GM18858 (cell line): ENCODE measurements at regions not wholly inside any gene's neighbourhood (a gene's known extent, or its start where the extent isn't known, plus 50 kb on each side); places are given as distances from the start of the nearest gene placed in this dataset.
"Not testable (repeated sequence)": the region's sequence is repeated elsewhere in the genome, so short reads cannot be mapped to it uniquely, and the experiment has no call there.

Experiments used
- ATAC-seq: cut with Tn5 transposase; IDR thresholded peaks from one replicate; pipeline ENCODE4 v1.9.1; 2021; ENCODE audit not compliant: unreplicated experiment

- no peak for ATAC-seq
Measured at GRCh38 chr3:8112587-8112986, 389.0 kb upstream of the LMCD1 start.

DNA sequence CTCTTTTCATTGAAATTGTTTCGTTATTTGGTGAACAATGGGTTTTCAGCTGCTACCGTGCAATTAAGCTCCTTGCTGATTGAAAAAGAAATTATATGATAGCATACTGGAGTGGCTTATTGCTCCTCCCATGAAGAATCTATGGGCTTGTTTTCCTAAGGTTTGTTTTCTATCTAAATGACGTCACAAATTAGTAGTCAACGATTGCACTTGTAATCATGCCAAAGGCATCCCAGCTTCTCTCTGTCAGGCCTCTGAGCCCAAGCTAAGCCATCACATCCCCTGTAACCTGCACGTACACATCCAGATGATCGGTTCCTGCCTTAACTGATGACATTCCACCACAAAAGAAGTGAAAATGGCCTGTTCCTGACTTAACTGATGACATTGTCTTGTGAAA lies 388.0 kb upstream of the LMCD1 start:
- no peak for ATAC-seq

DNA sequence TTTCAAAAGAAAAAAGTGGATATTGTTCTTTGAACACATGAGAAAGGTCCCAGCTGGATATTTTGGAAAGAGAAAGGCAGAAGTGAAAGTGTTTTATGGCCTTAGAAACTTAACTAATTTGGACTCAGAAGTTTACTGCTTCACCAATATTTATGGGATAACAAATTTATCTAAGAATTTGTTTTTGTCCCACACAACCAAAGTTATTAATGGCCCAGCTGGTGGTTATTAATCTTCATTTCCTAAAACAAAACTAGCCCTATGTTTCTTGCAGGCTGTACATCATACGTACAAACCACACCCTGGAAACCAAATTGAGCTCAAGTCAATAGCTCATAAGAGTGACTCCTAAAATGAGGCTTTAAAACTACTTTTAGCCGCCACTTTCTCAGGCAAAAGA lies 372.9 kb upstream of the LMCD1 start:
- no peak for ATAC-seq

DNA sequence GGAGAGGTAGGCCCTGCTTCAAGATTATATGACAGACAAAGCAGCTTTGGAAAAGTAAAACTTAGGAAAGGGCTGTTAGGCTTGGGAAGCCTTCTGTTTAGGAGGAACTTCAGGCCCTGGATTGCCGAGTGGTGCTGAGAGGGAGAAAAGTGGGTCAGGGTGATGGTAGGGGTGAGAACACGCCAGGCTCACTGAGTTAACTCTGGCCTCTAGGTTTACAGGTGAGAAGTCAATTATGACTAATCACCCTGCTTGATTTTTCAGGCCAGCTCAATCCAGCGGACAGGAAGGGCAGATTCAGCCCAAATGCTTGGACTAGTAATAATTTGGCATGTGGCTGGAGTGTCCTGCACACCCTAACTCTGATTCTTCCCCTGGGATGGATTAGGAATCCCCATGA lies 365.1 kb upstream of the LMCD1 start:
- ATAC-seq: no peak

DNA sequence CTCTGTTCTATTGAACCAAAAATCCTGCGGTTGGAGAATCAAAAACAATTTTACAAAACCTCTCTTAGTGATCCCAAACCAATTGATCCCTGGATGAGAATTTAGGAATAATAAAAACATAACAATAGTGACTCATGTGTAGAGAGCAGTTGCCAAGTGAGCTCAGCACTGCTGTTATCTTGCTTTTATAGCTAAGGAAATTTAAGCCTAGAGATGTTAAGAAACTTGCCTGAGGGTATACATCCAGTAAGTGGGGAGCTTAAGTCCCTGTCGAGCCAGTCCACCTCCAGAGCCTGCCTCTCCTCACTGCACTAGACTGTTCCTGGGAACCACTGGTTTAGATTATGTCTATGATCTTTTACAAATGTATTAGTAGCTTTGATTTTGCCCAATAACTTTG lies 358.4 kb upstream of the LMCD1 start:
- ATAC-seq: no peak

GRCh38 chr3:8145661-8146060 lies 356.0 kb upstream of the LMCD1 start:
- no peak for ATAC-seq

DNA sequence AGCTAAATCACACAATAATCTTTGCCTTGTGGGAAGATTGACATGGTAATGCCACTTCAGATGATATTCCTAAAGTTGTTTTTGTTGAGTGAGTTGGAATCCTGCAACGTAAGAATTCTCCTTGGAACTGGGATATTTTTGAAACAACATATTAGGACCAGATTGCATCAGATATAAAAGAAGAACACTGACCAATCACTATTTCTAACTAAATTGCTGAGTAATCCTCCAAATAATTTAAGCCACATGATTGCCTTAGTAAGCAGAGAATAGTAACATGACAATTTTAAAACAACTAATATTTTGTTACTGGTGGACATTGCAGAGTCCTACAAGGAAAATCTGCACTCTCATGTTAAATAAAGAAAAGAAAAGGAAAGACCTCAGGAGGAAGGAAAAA lies 353.9 kb upstream of the LMCD1 start:
- ATAC-seq: no peak

- no peak for ATAC-seq
Measured at GRCh38 chr3:8152821-8153418, 348.7 kb upstream of the LMCD1 start.

- ATAC-seq: no peak
Measured at GRCh38 chr3:8153800-8154199, 347.8 kb upstream of the LMCD1 start.

DNA sequence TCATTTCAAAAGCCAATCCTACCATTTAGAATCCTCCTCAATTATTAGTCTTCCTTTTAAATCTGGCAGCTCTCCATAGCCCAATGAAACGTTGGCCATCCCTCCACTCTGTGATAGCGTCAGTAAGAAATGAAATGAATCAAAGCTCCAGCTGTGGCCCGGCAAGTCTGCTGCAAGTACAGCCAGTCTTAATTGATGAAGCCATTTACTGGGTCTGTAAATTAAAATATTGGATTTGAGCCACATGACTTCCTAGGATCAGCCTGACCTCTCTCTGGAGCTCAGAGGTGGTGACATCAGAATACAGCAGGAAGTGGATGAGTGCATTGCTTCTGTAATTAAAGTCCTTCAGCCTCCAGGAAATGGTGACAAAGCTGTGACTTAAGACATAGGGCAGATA lies 347.0 kb upstream of the LMCD1 start:
- no peak for ATAC-seq

DNA sequence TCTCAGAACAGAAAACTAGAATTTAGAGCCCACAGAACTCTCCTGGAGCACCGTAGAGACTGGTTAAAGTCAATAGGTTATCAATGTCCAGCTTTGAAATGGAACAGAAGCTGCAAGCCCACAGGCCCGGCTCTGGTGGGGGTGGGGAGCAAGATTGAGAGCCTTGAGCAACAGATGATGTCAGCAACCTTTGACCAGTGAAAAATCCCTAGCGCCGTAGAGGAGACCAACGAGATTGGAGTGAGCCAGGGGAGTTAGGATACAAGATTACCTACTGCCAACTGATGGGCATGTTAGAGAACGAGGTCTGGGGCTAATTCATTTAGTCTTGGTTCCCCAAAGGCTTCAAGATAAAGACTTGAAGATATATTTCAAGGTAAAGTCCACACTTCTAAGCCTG lies 345.5 kb upstream of the LMCD1 start:
- ATAC-seq: no peak

DNA sequence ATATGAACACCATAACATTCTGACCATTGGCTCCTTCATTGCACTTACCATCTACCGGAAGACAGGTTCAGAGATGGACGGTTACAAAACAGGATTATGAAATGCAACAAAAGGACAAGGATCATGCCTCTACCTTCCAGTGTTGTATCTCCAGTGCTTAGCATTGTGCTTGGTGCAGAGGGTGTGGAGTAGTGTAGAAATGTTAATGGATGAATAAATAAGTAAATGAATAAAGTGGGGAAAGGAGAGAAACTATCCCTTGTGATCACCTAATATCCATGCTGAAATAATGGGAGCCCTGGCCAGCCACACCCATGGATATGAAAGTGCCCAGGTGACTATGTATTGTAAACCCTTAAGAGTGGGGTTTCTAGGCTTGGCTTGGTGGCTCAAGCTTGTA lies 344.8 kb upstream of the LMCD1 start:
- ATAC-seq: no peak

DNA sequence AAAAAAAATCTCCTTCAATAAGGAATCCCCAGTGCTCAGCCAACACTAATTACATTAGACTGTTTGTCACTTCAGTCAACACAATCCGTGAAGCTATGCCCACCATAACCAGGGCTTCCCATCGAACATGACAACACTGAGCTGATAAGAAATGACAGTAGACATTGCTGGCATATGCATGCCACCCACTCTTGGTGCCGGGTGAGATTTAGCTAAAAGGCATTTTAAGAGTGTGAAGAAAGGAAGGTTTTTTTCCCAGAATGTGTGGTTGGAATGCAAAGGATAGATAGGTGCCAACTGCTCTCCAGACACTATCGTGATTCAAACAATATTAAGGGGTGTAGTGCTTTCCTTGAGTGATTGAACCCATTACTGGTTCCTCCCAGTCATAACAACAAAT lies 344.0 kb upstream of the LMCD1 start:
- no peak for ATAC-seq

GRCh38 chr3:8164145-8164544 lies 337.5 kb upstream of the LMCD1 start:
- no peak for ATAC-seq

GRCh38 chr3:8166014-8166413 lies 335.6 kb upstream of the LMCD1 start:
- ATAC-seq: no peak

GRCh38 chr3:8170971-8171508 lies 330.6 kb upstream of the LMCD1 start:
- ATAC-seq: no peak

DNA sequence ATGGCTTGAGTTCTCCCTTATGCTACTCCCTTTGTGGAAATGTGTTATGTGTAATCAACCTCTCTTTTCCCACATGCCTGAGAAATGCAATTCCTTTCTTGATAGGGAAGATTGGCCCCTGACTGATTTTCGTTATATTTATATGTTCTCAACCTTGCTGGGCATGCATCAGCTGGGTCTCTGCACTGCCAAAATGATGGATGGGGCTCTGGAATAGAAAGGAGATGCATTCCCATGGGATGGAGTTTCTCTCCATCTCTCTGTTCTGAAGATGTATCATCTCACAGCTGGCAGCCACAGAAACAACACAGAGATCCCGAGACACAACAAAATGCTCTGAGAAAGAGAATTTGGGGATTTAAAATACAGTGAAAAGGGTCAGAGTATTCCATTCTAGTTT lies 327.7 kb upstream of the LMCD1 start:
- no peak for ATAC-seq

DNA sequence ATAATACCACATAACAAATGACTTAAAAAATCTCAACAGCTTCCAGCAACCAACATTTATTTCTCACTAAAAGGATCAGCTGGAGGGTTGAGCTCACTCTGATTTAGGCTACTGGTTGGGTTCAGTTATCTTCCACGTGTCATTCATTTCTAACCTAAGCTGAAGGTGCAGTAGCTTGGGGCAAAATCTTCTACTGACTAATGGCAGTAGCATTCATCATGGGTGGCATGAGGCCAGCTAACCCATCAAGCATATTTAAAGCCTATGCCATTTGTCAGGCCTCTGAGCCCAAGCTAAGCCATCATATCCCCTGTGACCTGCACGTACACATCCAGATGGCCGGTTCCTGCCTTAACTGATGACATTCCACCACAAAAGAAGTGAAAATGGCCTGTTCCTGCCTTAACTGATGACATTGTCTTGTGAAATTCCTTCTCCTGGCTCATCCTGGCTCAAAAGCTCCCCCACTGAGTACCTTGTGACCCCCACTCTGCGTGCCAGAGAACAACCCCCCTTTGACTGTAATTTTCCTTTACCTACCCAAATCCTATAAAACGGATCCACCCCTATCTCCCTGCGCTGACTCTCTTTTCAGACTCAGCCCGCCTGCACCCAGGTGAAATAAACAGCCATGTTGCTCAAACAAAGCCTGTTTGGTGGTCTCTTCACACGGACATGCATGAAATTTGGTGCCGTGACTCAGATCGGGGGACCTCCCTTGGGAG lies 324.7 kb upstream of the LMCD1 start:
- ATAC-seq: not testable (repeated sequence)

GRCh38 chr3:8178516-8178915 lies 323.1 kb upstream of the LMCD1 start:
- not testable (repeated sequence) for ATAC-seq

DNA sequence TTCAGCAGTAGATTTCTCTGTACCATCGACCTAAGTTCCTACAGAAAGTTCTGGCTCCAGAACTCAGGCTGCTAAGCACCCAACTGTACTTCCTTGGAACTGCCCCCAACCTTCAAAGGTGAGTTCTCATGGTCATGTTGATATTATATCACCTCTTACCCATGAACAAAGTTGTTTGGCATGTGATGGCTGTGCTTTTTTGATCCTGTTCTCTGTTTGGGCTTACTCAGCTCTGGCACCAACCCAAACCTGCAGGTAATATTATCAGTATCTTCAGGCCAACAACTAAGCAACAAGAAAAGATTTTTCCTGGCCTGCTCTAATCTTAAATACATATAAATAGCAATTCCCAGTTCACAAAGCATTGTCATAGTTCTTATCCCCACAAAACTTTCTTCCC lies 318.7 kb upstream of the LMCD1 start:
- ATAC-seq: no peak

GRCh38 chr3:8183627-8184026 lies 318.0 kb upstream of the LMCD1 start:
- peak; percentile 94 for ATAC-seq

- no peak for ATAC-seq
Measured at GRCh38 chr3:8186213-8186612, 315.4 kb upstream of the LMCD1 start.

DNA sequence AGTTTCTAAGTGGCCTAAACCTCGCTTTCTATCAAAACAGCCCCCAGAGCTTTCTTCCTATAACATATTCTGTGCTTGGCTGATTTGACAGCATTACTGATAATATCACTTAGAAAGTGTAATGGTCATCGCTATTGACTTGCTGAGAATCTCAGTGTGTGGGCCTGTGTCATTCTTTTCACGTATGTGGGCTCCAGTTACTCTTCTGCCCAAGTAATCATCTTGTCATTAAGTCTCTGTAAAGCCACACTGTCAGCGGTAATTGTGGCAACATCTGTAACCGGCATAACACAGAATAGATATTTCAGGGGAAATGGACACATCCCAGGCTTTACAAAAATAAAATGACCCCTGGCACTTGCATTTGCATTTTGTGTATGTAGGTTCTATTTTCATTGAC lies 313.6 kb upstream of the LMCD1 start:
- no peak for ATAC-seq
